Peyer's patch (tissue), 4 donors: ENCODE measurements at regions not wholly inside any gene's neighbourhood (a gene's known extent, or its start where the extent isn't known, plus 50 kb on each side); places are given as distances from the start of the nearest gene placed in this dataset.

Source experiments
- DNase-seq, 3 donors: peaks; one replicate each; pipeline ENCODE4 v3.0.0-alpha.2; 2017 to 2019
- H3K27ac ChIP-seq, 4 donors: fragments of 200-600 bp; sonication (generic); one replicate each; pipeline ENCODE4 v1.5.1; 2016 to 2019
- H3K27me3 ChIP-seq, 2 donors: fragments of 200-600 bp; sonication (generic); one replicate each; pipeline ENCODE4 v1.5.1; 2019
- H3K36me3 ChIP-seq, 3 donors: fragments of 200-600 bp; sonication (generic); one replicate each; pipeline ENCODE4 v1.5.1; 2016 to 2019
- H3K4me1 ChIP-seq, 4 donors: fragments of 200-600 bp; sonication (generic); one replicate each; pipeline ENCODE4 v1.5.1; 2016 to 2019
- H3K4me3 ChIP-seq, 4 donors: fragments of 200-600 bp; sonication (generic); 1 replicate in 3 of 4; 2 replicates in 1 of 4; pipeline ENCODE4 v1.5.1; 2016 to 2019; ENCODE audit warnings: mild to moderate bottlenecking in 1 of 4
- H3K9me3 ChIP-seq, 4 donors: fragments of 200-600 bp; sonication (generic); one replicate each; pipeline ENCODE4 v1.5.1; 2016 to 2019; ENCODE audit warnings: mild to moderate bottlenecking in 1 of 4
- CTCF ChIP-seq, 6 experiments: fragments of 450-650 bp in 4 of 6; fragments of 200-600 bp in 2 of 6; sonication (generic) in 1 of 6; IDR thresholded peaks; one replicate each; pipeline ENCODE4 v1.5.1; 2017 to 2019; ENCODE audit warnings: antibody characterized with exemption in 6 of 6, mild to moderate bottlenecking in 3 of 6, moderate library complexity in 1 of 6
- POLR2A ChIP-seq, 2 donors: fragments of 450-650 bp; IDR thresholded peaks; one replicate each; pipeline ENCODE4 v1.5.1; 2017; ENCODE audit warnings: antibody characterized with exemption in 2 of 2, mild to moderate bottlenecking in 2 of 2, moderate library complexity in 2 of 2

GRCh38 chr5:167639273-167639672 lies 652.2 kb upstream of the WWC1 start:
- no peak overlapping the region for H3K4me3 ChIP-seq

GRCh38 chr5:167639766-167640165 lies 651.7 kb upstream of the WWC1 start:
- TF ChIP-seq CTCF (IDR thresholded peaks at IDR 0.05), result no peak
- no peak for TF ChIP-seq POLR2A (IDR thresholded peaks at IDR 0.05)
- Histone ChIP-seq H3K36me3 (no peaks in the 10 kb centered on the region), H3K27me3 (no peaks in the 10 kb centered on the region), H3K9me3 (no peaks in the 10 kb centered on the region), H3K4me3 (no peak overlapping the region), H3K4me1 (no peaks in the 10 kb centered on the region), H3K27ac (no peak overlapping the region)
- DNase-seq, result no peak

More at GRCh38 chr5:167639273-167639672, 652.2 kb upstream of the WWC1 start:
- no peak for DNase-seq
- Histone ChIP-seq H3K27me3 (no peaks in the 10 kb centered on the region), H3K27ac (no peak overlapping the region), H3K36me3 (no peaks in the 10 kb centered on the region), H3K9me3 (no peaks in the 10 kb centered on the region), H3K4me1 (no peaks in the 10 kb centered on the region)
- TF ChIP-seq CTCF (IDR thresholded peaks at IDR 0.05) (no peak), POLR2A (IDR thresholded peaks at IDR 0.05) (no peak)

- no peaks in the 10 kb centered on the region for H3K36me3 ChIP-seq
- no peaks in the 10 kb centered on the region for H3K27me3 ChIP-seq
- no peak for DNase-seq
- no peak for TF ChIP-seq POLR2A (IDR thresholded peaks at IDR 0.05)
- TF ChIP-seq CTCF (IDR thresholded peaks at IDR 0.05), result no peak
- H3K4me1 ChIP-seq, result no peaks in the 10 kb centered on the region
- H3K27ac ChIP-seq, result no peak overlapping the region
- no peaks in the 10 kb centered on the region for H3K9me3 ChIP-seq
- H3K4me3 ChIP-seq, result no peak overlapping the region
These were observed 649.3 kb upstream of the WWC1 start for GRCh38 chr5:167642181-167642580.

DNA sequence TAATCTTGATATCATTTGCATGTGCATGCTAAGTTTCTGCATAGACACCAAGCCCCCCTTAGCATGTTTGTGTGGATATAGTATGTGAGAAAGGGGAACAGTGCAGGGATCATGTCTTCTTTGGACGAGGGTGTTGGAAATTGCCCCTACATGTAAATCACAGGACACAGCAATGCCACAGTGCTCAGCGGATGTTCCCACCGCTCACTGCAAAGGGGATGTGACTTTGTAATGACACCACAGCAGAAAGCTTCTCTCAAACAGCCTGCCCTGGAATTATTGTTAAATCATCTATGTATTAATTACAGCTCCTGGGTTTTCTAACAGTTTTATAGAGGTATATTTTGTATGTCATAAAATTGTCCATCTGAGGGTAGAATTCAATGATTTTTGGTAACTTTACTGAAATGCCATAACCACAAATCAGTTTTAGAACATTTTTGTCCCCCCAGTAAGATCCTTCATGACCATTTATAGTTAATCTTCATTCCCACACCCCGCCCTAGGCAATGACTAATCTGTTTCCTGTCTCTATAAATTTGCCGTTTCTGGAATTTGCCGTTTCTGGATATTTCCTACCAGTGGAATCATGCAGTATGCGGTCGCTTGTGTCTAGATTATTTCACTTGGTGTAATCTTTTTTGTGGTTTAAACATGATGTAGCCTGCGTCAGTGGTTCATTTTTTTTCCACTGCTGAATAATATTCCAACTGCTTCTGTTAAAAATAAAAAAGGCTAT lies 648.5 kb upstream of the WWC1 start:
- H3K9me3 ChIP-seq, result no peaks in the 10 kb centered on the region
- no peaks in the 10 kb centered on the region for H3K4me1 ChIP-seq
- H3K4me3 ChIP-seq, result no peak overlapping the region
- no peaks in the 10 kb centered on the region for H3K36me3 ChIP-seq
- no peak overlapping the region for H3K27ac ChIP-seq
- H3K27me3 ChIP-seq, result no peaks in the 10 kb centered on the region
- no peak for DNase-seq
- TF ChIP-seq CTCF (IDR thresholded peaks at IDR 0.05), result no peak

GRCh38 chr5:167643631-167644280 lies 647.7 kb upstream of the WWC1 start:
- TF ChIP-seq POLR2A (IDR thresholded peaks at IDR 0.05) (no peak), CTCF (IDR thresholded peaks at IDR 0.05) (no peak)
- no peaks in the 10 kb centered on the region for H3K4me1 ChIP-seq
- no peaks in the 10 kb centered on the region for H3K9me3 ChIP-seq
- H3K27me3 ChIP-seq, result no peaks in the 10 kb centered on the region
- no peak for DNase-seq
- H3K4me3 ChIP-seq, result no peak overlapping the region
- no peak overlapping the region for H3K27ac ChIP-seq
- H3K36me3 ChIP-seq, result no peaks in the 10 kb centered on the region
